Sigmoid colon (tissue), 3 donors: ENCODE measurements at regions not wholly inside any gene's neighbourhood (a gene's known extent, or its start where the extent isn't known, plus 50 kb on each side); places are given as distances from the start of the nearest gene placed in this dataset.

Source experiments
- CTCF ChIP-seq, 4 experiments: fragments of 450-650 bp in 3 of 4; fragments of 200-600 bp in 1 of 4; IDR thresholded peaks; one replicate each; pipeline ENCODE4 v1.5.1; 2016 to 2019; ENCODE audit warnings: antibody characterized with exemption in 4 of 4, mild to moderate bottlenecking in 3 of 4, moderate library complexity in 2 of 4
- POLR2A ChIP-seq, 2 donors: fragments of 450-650 bp; IDR thresholded peaks; one replicate each; pipeline ENCODE4 v1.6.1; 2016; ENCODE audit warnings: antibody characterized with exemption in 2 of 2, mild to moderate bottlenecking in 2 of 2, moderate library complexity in 2 of 2

GRCh38 chr18:61034580-61034979 lies 298.6 kb upstream of the CDH20 start:
- no peak for TF ChIP-seq POLR2A (IDR thresholded peaks at IDR 0.05)
- no peak for TF ChIP-seq CTCF (IDR thresholded peaks at IDR 0.05)
